HCEC 1CT (cell line): ENCODE measurements at regions not wholly inside any gene's neighbourhood (a gene's known extent, or its start where the extent isn't known, plus 50 kb on each side); places are given as distances from the start of the nearest gene placed in this dataset.
A peak's percentile ranks its signal among the peaks of the same experiment; 100 is the strongest.
"Not testable (repeated sequence)": the region's sequence is repeated elsewhere in the genome, so short reads cannot be mapped to it uniquely, and the experiment has no call there.

Source experiments
- DNase-seq: peaks from one replicate; pipeline ENCODE4 v3.0.0-alpha.2; 2017

- DNase-seq, result no peak
These were observed 1050.0 kb downstream of the GALC start for GRCh38 chr14:86942936-86943335.

GRCh38 chr14:86940106-86940505 lies 1052.9 kb downstream of the GALC start:
- DNase-seq, result no peak

GRCh38 chr14:86938320-86938719 lies 1054.7 kb downstream of the GALC start:
- no peak for DNase-seq

- DNase-seq, result no peak
These were observed 1056.4 kb downstream of the GALC start for GRCh38 chr14:86936556-86936955.

- no peak for DNase-seq
These were observed 1057.6 kb downstream of the GALC start for GRCh38 chr14:86935241-86935885.

- no peak for DNase-seq
These were observed 1058.9 kb downstream of the GALC start for GRCh38 chr14:86933958-86934595.

GRCh38 chr14:86933460-86933859 lies 1059.5 kb downstream of the GALC start:
- DNase-seq, result peak; percentile 4

GRCh38 chr14:86915406-86915805 lies 1077.6 kb downstream of the GALC start:
- no peak for DNase-seq

GRCh38 chr14:86912709-86913108 lies 1080.3 kb downstream of the GALC start:
- DNase-seq, result no peak

- no peak for DNase-seq
These were observed 1081.5 kb downstream of the GALC start for GRCh38 chr14:86911486-86911885.

- DNase-seq, result not testable (repeated sequence)
These were observed 1087.5 kb downstream of the GALC start for GRCh38 chr14:86905386-86905926.

GRCh38 chr14:86902176-86902950 lies 1090.6 kb downstream of the GALC start:
- no peak for DNase-seq

GRCh38 chr14:86897704-86898513 lies 1095.1 kb downstream of the GALC start:
- DNase-seq, result no peak

GRCh38 chr14:86897224-86897623 lies 1095.8 kb downstream of the GALC start:
- DNase-seq, result no peak

GRCh38 chr14:86896701-86897100 lies 1096.3 kb downstream of the GALC start:
- no peak for DNase-seq

GRCh38 chr14:86892152-86892956 lies 1100.6 kb downstream of the GALC start:
- DNase-seq, result no peak

- no peak for DNase-seq
These were observed 1107.7 kb downstream of the GALC start for GRCh38 chr14:86885280-86885679.

- DNase-seq, result no peak
These were observed 1108.5 kb downstream of the GALC start for GRCh38 chr14:86884498-86884897.

- no peak for DNase-seq
These were observed 1110.2 kb downstream of the GALC start for GRCh38 chr14:86882818-86883217.

GRCh38 chr14:86865934-86866333 lies 1127.0 kb downstream of the GALC start:
- no peak for DNase-seq

- no peak for DNase-seq
These were observed 1134.4 kb downstream of the GALC start for GRCh38 chr14:86858591-86858990.

GRCh38 chr14:86858031-86858430 lies 1135.0 kb downstream of the GALC start:
- peak; percentile 3 for DNase-seq
